Bronchial epithelial cell (primary cell): ENCODE measurements at regions not wholly inside any gene's neighbourhood (a gene's known extent, or its start where the extent isn't known, plus 50 kb on each side); places are given as distances from the start of the nearest gene placed in this dataset.

ENCODE experiments used
- DNase-seq: peaks from one replicate; pipeline ENCODE4 v3.0.0-alpha.2; 2010; ENCODE audit warnings: low read depth
- FAIRE-seq: peaks from 2 replicates; lab custom pipeline; 2011; peaks lifted over from hg19 to GRCh38; lab: Jason Lieb, UNC
- H3K27me3 ChIP-seq: 2 replicates; pipeline ENCODE4 v1.5.1; 2011; ENCODE audit warnings: low read length; ENCODE audit not compliant: control insufficient read depth, insufficient read depth
- H3K36me3 ChIP-seq: 2 replicates; pipeline ENCODE4 v1.5.1; 2011; ENCODE audit warnings: low read length; ENCODE audit not compliant: control insufficient read depth, insufficient read depth
- H3K4me3 ChIP-seq: 2 replicates; pipeline ENCODE4 v1.5.1; 2011; ENCODE audit warnings: mild to moderate bottlenecking, low read depth, low read length, control low read depth
- TF ChIP-seq, protein P1 (sequence below): IDR thresholded peaks from 2 replicates; pipeline ENCODE4 v1.5.1; 2011; ENCODE audit warnings: mild to moderate bottlenecking, moderate library complexity, low read length, control low read depth, inconsistent platforms; ENCODE audit not compliant: insufficient read depth, severe bottlenecking

GRCh38 chr11:25350899-25351803, 854.3 kb downstream of the LUZP2 start:
- FAIRE-seq, result no peak
- DNase-seq, result no peak
- no peak overlapping the region for H3K4me3 ChIP-seq
- H3K27me3 ChIP-seq, result no peaks in the 10 kb centered on the region
- no peaks in the 10 kb centered on the region for H3K36me3 ChIP-seq
- TF ChIP-seq, protein P1, sequence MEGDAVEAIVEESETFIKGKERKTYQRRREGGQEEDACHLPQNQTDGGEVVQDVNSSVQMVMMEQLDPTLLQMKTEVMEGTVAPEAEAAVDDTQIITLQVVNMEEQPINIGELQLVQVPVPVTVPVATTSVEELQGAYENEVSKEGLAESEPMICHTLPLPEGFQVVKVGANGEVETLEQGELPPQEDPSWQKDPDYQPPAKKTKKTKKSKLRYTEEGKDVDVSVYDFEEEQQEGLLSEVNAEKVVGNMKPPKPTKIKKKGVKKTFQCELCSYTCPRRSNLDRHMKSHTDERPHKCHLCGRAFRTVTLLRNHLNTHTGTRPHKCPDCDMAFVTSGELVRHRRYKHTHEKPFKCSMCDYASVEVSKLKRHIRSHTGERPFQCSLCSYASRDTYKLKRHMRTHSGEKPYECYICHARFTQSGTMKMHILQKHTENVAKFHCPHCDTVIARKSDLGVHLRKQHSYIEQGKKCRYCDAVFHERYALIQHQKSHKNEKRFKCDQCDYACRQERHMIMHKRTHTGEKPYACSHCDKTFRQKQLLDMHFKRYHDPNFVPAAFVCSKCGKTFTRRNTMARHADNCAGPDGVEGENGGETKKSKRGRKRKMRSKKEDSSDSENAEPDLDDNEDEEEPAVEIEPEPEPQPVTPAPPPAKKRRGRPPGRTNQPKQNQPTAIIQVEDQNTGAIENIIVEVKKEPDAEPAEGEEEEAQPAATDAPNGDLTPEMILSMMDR, result no peak

DNA sequence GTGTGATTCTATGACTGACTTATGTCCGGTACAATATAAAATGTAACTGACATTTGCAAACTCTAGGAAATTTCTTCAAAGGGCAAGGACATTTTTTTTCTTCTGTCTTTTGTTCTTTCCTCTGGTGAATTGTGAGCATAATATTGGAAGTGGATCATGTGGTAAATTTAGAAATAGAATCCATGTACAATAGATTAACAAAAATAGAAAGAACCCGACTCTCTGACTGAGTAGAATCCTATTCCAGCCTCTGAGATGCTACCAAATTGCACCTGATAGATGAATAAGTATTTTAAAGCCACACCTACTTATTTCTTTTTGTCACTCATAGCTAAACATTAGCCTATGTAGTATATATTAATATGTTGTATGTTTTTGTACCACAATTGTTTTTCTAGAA, 860.3 kb downstream of the LUZP2 start:
- Histone ChIP-seq H3K4me3 (no peak overlapping the region), H3K36me3 (no peaks in the 10 kb centered on the region), H3K27me3 (no peaks in the 10 kb centered on the region)
- TF ChIP-seq, protein P1, result no peak
- FAIRE-seq (no peak), DNase-seq (no peak)

- no peaks in the 10 kb centered on the region for H3K36me3 ChIP-seq
- TF ChIP-seq, protein P1, result no peak
- FAIRE-seq (no peak), DNase-seq (peak; percentile 17)
- no peak overlapping the region for H3K4me3 ChIP-seq
- H3K27me3 ChIP-seq, result no peaks in the 10 kb centered on the region
Observed at GRCh38 chr11:25377466-25377865, 880.6 kb downstream of the LUZP2 start.

- DNase-seq (no peak), FAIRE-seq (no peak)
- no peaks in the 10 kb centered on the region for H3K27me3 ChIP-seq
- TF ChIP-seq, protein P1, result no peak
- H3K4me3 ChIP-seq, result no peak overlapping the region
- no peaks in the 10 kb centered on the region for H3K36me3 ChIP-seq
Observed at GRCh38 chr11:25396847-25397246, 900.0 kb downstream of the LUZP2 start.

DNA sequence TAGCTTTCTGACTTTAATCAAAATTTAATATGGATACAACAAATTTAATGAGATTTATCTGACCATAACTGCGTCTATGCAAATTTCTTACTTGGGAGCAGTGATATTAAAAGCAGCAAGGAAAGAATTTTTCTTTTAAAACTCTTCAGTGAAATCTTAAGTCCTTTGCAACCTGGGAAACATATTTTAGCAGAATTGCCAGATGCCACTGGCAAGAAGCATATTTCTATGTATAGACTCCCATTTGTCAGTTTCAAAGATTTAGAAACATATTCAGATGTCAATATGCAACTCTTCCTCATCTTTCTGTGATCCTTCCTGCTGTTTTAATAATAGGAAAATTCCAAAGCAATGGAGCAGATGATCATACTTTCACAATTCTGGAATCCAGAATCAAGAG, 911.3 kb downstream of the LUZP2 start:
- FAIRE-seq (no peak), DNase-seq (no peak)
- Histone ChIP-seq H3K36me3 (no peaks in the 10 kb centered on the region), H3K27me3 (no peaks in the 10 kb centered on the region), H3K4me3 (no peak overlapping the region)
- TF ChIP-seq, protein P1, result no peak

GRCh38 chr11:25415793-25416192, 916.1 kb upstream of the ANO3 start:
- TF ChIP-seq, protein P1, result no peak
- DNase-seq, result no peak

More at GRCh38 chr11:25415793-25416192, 916.1 kb upstream of the ANO3 start:
- Histone ChIP-seq H3K36me3 (no peaks in the 10 kb centered on the region), H3K27me3 (no peaks in the 10 kb centered on the region), H3K4me3 (no peak overlapping the region)
- no peak for FAIRE-seq
